NCI-H2227 (cell line): ENCODE measurements at regions not wholly inside any gene's neighbourhood (a gene's known extent, or its start where the extent isn't known, plus 50 kb on each side); places are given as distances from the start of the nearest gene placed in this dataset.
"Not testable (repeated sequence)": the region's sequence is repeated elsewhere in the genome, so short reads cannot be mapped to it uniquely, and the experiment has no call there.

ENCODE experiments used
- DNase-seq: peaks from one replicate; lab custom pipeline; 2025; ENCODE audit not compliant: unreplicated experiment; lab: John Stamatoyannopoulos, UW

DNA sequence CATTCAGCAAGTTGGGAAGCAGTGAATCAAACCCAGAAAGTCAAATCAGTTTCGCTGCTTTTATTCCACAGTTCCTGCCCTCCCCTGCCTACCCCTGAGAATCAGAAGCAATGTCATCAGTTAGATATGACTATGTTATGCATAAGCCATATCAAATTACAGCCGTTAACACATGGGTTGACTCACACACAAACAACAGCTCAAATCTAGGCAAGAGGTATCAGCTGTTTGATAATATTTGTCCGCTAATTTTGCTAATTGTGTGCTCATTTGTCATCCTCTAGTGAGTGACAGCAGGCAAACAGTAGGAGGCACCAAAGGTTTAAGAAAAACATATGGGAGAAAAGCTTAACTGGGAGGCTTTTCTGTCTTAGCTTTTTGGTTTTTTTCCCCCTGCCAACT, 327.4 kb upstream of the CCL2 start:
- DNase-seq = no peak

DNA sequence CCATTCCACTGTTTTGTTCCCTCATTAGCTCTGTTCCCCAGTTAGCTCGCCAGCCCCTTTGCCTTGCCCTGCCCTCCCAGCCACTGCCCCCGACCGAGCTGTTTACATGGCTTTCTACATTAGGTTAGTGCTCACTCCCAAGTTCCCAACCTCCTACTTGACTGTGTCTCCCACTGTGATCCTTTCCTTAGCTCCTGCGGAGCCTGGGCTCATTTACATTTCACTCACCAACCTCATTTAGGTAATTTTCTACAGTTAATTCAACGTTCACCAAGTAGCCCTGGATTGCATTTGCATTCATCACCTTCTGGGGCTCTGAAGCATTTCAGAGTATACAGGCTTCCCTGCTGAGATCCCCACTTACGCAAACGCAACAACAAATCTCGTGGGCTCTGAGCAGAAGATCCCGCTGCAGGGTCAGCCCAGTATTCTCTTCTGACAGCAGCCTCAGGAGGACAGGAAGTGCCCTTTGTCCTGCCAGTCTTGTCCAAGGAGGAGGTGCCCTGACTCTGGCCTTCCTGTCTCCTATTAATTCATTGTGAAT, 325.8 kb upstream of the CCL2 start:
- peak; percentile 12 for DNase-seq

DNA sequence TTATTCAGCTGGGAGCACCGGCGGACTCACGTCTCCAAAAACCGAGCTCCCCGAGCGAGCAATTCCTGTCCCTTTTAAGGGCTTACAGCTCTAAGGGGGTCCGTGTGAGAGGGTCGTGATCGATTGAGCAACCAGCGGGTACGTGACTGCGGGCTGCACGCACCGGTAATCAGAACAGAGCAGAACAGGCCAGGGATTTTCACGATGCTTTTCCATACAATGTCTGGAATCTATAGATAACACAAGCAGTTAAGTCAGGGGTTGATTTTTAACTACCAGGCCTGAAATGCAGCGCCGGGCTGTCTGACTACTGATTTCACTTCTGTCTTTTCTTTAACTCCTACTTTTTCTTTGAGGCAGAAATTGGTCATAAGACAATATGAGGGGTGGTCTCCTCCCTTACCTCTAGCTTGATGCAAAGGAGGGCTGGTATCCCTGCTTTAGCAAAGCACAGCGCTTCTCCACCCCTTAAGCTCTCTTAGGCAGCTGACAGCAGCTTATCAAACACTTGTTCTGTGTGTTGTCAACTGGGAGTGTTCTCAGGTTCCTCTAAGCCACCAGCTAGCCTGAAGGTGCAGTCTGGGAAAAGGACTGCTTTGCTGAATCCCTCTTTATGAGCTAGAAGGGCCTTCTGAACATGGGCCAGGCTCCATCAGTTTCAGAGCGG, 323.8 kb upstream of the CCL2 start:
- not testable (repeated sequence) for DNase-seq

- no peak for DNase-seq
Observed at GRCh38 chr17:33932996-33933395, 322.1 kb upstream of the CCL2 start.

DNA sequence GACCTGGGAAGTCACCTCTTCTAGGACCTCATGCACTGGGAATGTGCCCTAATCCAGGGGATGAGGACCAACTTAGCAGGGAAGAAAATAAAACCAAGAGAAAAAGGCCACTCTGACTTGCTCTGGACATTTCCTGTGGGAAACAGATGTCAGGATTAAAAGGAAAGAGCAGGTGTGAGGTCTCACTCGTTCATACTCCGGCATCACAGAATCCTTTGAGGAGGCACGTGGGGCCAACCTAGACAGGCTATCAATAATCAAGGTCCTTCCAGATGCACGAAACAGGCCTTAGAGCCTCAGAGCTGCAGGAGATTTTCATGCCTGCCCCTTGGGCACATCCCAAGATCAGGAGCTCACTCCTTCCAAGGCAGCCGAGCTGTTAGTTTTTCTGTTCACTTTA, 321.5 kb upstream of the CCL2 start:
- DNase-seq = no peak

GRCh38 chr17:33934696-33935095, 320.4 kb upstream of the CCL2 start:
- DNase-seq = no peak

- no peak for DNase-seq
Observed at GRCh38 chr17:33935822-33936221, 319.3 kb upstream of the CCL2 start.

- no peak for DNase-seq
Observed at GRCh38 chr17:33936764-33937163, 318.3 kb upstream of the CCL2 start.

DNA sequence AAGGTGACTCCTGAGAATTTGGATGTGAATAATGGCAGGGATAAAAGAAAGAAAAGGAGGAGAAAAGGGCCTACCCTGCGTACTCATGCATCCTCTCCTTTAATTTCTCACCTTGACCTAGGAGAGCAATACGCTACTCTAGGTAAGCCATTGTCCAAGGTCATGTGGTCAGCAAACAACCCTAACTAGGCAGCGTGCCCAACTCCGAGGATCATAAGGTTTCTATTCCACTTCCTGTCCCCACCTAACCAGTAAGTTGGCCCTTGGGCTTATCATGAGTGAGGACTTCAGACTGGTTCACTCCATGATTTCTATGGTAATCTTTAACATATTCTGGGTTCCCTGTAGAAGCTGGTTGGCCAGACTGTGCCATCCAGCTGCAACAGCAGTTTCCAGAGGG, 315.1 kb upstream of the CCL2 start:
- no peak for DNase-seq

DNA sequence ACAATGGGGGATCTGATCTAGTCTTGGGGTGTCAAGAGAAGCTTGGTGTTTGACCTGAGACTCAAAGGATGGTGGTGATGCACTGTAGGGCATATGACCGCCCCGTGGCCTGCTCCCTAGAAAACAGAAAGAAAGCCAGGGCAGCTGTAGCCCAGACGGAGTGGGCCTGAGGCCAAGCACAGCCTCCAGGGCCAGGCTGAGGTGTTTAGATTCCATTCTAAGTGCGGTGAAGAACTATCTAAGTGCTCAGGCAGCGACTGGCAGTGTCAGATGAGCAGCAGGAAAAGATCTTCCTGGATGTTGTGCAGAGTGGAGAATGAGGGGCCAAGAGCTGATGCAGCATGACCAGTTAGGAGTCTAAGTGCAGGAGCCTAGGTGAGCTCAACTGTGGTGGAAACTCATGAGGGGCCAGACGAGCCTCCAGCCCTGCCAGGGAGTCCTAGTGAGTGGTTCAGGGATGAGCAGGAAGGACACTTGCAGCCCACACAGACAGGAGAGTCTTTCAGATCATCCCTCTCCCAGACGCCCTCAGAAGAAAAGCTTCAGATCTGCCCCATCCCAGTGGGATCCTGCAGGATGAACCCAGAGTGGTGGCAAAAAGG, 314.2 kb upstream of the CCL2 start:
- DNase-seq = no peak

DNA sequence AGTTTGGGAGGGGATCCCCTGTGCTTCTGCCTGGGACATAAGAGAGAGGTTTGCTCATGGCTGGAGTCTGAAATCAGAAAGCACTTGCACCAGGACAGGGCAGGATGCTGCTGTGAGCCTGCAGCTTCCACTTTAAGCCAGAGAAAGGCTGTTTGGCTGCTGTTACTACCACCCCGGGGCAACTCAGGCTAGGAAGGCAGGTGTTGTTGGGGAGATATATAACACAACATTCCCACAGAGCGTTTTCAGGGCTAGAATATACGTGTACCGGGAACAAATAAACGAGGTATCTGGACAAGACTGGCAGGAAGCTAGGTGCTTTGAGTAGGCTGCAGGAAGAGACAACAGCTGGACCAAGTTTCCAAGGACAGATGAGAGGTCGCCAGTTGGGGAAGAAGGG, 313.3 kb upstream of the CCL2 start:
- DNase-seq = no peak

DNA sequence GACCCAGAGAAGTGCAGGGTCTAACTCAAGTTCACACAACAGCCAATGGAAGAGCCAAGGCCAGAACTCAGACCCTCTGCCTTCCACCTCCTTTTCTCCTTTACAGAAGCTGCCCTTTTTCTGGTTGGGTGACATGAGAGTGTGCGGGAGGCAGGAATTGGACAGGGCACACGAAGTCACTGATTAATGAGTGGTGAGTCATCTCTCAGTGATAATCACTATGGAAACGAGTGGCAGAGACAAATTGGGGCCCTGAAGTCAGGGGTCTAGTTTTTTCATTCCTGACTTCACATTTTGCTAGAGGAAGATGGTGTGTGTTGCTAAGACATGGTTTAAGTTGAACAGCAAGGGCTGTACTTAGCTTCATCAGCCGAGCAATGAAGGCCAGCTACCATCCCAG, 312.7 kb upstream of the CCL2 start:
- DNase-seq = no peak

- DNase-seq = no peak
Observed at GRCh38 chr17:33944412-33944811, 310.7 kb upstream of the CCL2 start.

DNA sequence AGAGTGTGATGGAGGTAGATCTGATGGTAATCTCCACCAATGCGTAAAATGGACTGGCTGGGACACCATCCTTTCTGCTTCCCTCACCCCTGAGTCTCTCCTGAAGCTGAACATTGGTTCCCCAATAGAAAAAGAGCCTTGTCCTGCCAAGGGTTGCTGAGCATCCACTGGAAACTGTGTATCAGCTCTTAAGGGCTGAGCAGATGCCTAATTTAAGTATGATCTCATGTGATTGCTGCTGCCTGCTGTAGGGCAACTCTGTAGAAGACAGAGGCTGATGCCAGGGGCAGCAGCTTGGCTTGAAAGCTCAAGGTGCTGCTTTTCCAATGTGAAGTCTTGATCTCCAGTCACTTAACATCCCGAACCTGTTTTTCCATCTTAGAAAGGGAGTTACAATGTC, 310.3 kb upstream of the CCL2 start:
- DNase-seq = no peak

- DNase-seq = no peak
Observed at GRCh38 chr17:33945646-33946546, 309.2 kb upstream of the CCL2 start.

- no peak for DNase-seq
Observed at GRCh38 chr17:33947762-33948161, 307.3 kb upstream of the CCL2 start.

DNA sequence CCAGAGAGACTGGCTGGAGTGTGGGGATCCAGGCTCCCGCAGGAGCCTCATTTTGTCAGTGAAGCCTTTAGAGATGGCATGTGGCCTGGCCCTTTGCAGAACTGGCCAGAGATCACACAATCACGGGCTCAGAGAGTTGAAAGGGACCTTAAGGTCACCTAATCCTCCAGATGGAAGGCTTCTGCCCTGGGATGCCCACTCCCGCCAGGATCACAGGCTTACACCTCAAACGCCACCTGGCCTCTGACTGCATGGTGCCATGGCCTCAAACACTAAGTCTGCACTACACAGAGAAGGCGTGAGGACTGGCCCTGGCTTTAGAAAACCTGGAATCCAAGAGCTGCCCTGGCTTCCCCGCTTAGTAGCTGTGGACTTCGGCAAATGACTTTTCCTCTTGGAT, 306.8 kb upstream of the CCL2 start:
- DNase-seq = no peak

- DNase-seq = no peak
Observed at GRCh38 chr17:33949100-33949499, 306.0 kb upstream of the CCL2 start.

GRCh38 chr17:33950061-33950460, 305.0 kb upstream of the CCL2 start:
- DNase-seq = no peak

- no peak for DNase-seq
Observed at GRCh38 chr17:33952425-33952824, 302.7 kb upstream of the CCL2 start.

GRCh38 chr17:33954597-33954996, 300.5 kb upstream of the CCL2 start:
- DNase-seq = no peak

GRCh38 chr17:33955461-33955860, 299.6 kb upstream of the CCL2 start:
- no peak for DNase-seq
